HUES6 (cell line): ENCODE measurements at regions not wholly inside any gene's neighbourhood (a gene's known extent, or its start where the extent isn't known, plus 50 kb on each side); places are given as distances from the start of the nearest gene placed in this dataset.

ENCODE experiments used
- H3K27ac ChIP-seq: 2 replicates; pipeline ENCODE4 v1.7.0; 2013; ENCODE audit warnings: low read depth, mild to moderate bottlenecking, low read length, inconsistent platforms
- H3K27me3 ChIP-seq: 2 replicates; pipeline ENCODE4 v1.6.1; 2013; ENCODE audit warnings: low read length; ENCODE audit not compliant: control insufficient read depth, insufficient read depth
- H3K36me3 ChIP-seq: 2 replicates; pipeline ENCODE4 v1.6.1; 2013; ENCODE audit warnings: low read length; ENCODE audit not compliant: control insufficient read depth, insufficient read depth
- H3K4me1 ChIP-seq: 2 replicates; pipeline ENCODE4 v1.6.1; 2013; ENCODE audit warnings: low read length; ENCODE audit not compliant: control insufficient read depth, insufficient read depth
- H3K4me3 ChIP-seq: 2 replicates; pipeline ENCODE4 v1.5.1; 2013; ENCODE audit warnings: low read depth, low read length
- H3K9ac ChIP-seq: one replicate; pipeline ENCODE4 v1.6.1; 2013; ENCODE audit warnings: mild to moderate bottlenecking, low read length
- H3K9me3 ChIP-seq: 2 replicates; pipeline ENCODE4 v1.6.1; 2013; ENCODE audit warnings: low read depth, low read length; ENCODE audit not compliant: control insufficient read depth, insufficient read depth

DNA sequence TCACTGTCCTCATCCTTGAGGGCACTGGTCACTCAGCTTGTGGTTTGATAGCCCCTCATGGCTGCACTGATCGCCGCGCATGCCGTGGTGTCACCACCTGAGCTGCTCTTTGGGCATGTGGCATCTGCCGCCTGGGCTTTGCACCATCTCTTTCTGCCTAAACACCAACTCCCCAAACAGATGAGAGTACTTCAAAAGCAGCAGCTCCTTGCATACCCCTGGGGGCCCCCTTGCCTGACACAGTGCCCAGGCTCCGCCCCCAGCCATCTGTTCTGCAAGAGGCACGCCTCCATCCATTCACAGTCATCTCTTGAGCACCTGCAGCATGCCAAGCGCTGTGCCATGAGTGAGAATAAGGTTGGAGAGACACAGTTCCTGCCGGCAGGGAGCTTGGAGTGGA is 104.5 kb upstream of the B3GAT1 start:
- no peak overlapping the region for H3K27ac ChIP-seq
- no peak overlapping the region for H3K4me3 ChIP-seq
- no peaks in the 10 kb centered on the region for H3K36me3 ChIP-seq
- H3K4me1 ChIP-seq = no peaks in the 10 kb centered on the region
- H3K27me3 ChIP-seq = peaks cover 6% of the 10 kb centered on the region
- H3K9ac ChIP-seq = no peak overlapping the region
- H3K9me3 ChIP-seq = no peaks in the 10 kb centered on the region

DNA sequence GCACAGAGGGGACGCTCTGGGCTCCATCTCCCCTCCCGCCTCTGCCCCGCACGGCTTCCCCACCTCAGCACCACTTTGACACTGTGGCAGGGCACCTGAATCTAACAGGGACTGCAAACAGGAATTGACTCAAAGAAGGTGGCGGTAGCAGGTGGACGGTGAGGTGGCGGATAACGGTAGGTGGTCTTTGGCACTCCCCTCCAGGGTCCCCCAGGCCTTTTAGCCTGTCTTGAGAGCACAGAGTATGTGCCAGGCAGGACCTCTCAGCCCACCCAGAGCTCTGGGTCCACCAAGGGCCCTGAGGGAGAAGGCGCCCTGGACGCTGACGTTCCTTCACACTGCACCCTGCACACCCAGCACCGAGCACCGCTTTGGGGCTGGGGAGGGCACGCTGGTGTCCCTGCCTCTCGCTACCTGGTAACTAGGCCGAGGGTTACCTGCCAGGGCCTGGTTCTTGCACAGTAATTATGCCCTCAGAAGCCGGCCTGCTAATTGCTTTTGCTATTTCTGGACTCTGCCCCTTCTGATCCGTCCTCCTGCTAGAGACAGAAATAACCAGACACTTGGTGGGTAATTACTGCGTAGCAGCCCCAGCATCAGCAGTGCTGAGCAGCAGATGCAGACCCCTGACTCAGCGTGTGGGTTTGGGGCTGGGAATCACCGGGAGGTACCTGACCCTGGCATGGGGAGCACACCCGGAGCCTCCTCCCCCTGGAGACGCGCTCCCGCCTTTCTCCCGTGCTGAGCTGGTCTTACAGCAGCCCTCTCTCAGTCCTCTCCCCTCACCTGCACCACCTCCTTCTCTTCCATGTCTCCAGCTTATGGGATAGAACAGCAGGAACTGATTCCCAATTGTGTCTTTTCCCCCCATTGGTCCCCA is 103.3 kb upstream of the B3GAT1 start:
- Histone ChIP-seq H3K27me3 (peaks cover 13% of the 10 kb centered on the region), H3K36me3 (no peaks in the 10 kb centered on the region), H3K9ac (no peak overlapping the region), H3K27ac (no peak overlapping the region), H3K4me3 (no peak overlapping the region), H3K9me3 (no peaks in the 10 kb centered on the region), H3K4me1 (no peaks in the 10 kb centered on the region)

DNA sequence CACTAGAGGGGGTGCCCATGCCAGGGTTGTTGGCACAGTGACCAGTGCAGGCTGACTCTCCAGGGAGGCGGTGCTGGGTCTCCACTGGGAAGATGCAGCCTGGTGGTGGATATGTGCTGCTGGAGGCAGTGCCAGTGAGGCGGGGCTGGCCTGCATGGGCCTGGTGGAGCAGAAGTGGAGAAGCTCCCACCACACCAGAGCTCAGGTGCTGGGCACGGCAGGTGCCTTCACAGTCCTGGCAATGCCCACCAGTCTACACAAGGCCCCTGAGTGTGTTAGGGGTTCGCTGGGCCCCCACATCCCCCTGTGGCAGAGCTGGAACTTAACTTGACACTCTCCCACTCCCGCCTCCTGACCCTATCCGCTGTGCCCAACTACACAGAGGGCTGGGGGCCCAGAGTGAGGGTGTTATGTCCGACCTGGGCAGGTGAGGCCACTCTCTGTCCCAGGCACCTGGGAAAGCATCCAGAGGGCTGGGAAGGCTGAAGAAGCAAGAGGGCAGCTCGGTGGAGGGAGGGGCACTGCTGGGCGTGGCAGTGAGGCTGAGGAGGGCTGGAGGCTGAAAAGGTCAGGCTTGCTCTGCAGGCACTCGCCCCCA is 102.4 kb upstream of the B3GAT1 start:
- Histone ChIP-seq H3K27me3 (peaks cover 13% of the 10 kb centered on the region), H3K36me3 (no peaks in the 10 kb centered on the region), H3K27ac (no peak overlapping the region), H3K4me3 (no peak overlapping the region), H3K4me1 (no peaks in the 10 kb centered on the region), H3K9ac (no peak overlapping the region), H3K9me3 (no peaks in the 10 kb centered on the region)

DNA sequence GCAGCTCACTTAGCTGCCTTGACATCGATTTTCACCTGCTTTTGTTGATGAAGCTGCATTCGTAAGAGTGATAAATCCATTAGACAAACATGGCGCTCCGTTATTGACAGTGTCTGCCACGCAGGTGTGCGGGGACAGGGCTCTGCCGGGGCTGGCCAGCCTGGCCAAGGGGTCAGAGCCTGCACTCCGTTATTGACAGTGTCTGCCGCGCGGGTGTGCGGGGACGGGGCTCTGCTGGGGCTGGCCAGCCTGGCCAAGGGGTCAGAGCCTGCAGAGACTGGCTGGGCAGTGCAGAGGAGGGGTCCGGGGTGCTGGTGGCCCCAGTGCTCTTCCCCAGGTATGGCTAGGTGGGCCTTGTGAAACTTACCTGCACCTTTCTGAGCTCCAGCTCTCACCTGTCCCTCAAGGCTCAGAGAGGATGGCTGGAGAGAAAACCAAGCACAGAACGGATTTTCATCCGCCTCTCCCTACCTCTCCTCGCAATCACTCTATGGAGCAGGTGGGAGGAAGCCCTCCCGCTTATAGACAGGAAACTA is 101.6 kb upstream of the B3GAT1 start:
- no peak overlapping the region for H3K4me3 ChIP-seq
- H3K27ac ChIP-seq = no peak overlapping the region
- no peaks in the 10 kb centered on the region for H3K4me1 ChIP-seq
- H3K27me3 ChIP-seq = peaks cover 13% of the 10 kb centered on the region
- H3K9me3 ChIP-seq = no peaks in the 10 kb centered on the region
- no peak overlapping the region for H3K9ac ChIP-seq
- H3K36me3 ChIP-seq = no peaks in the 10 kb centered on the region

DNA sequence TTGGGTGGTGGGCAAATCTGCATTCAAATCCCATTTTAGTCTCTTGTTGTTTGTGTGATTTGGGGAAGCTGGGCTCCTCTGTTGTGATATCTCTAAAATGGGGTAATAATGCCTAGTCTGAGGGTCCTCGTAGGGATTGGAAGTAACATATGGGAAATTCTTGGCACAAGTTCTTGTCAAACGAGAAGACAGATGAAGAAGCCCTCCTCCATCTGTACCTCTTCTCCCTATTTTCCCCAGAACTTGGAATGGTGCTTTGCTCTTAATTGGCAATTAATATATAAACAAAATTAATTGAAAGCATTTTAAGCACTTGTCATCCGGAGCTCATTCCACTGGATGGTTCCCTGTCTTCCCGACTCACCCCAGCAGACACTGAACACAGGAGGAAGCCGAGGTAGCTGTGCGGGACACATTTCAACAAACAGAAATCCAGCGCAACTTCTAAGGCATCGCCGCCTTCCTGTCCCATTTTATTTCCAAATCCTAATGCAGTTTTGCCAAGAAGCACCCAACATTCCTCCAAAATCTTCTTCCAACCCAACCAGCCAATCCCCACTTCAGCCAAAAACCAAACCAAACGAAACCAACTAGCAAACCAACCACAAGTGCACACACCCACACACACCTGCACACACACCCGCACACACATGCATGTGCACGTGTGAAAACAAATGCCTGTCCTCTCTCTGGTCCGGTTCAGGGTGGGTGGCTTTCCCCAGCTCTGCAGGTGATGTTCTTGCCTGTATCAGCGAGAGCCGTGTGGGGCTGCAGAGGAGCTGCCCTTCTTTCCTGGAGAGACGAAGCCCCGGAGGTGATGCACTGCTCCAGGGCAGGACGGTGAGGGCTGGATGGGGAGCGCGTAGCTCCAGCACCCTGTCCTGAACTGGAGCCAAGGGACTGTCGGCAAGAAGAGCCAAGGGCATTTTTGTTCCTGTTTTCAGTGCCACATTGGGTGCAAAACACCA is 100.8 kb upstream of the B3GAT1 start:
- Histone ChIP-seq H3K4me1 (no peaks in the 10 kb centered on the region), H3K27ac (no peak overlapping the region), H3K9ac (no peak overlapping the region), H3K27me3 (peaks cover 13% of the 10 kb centered on the region), H3K36me3 (no peaks in the 10 kb centered on the region), H3K4me3 (no peak overlapping the region), H3K9me3 (no peaks in the 10 kb centered on the region)

DNA sequence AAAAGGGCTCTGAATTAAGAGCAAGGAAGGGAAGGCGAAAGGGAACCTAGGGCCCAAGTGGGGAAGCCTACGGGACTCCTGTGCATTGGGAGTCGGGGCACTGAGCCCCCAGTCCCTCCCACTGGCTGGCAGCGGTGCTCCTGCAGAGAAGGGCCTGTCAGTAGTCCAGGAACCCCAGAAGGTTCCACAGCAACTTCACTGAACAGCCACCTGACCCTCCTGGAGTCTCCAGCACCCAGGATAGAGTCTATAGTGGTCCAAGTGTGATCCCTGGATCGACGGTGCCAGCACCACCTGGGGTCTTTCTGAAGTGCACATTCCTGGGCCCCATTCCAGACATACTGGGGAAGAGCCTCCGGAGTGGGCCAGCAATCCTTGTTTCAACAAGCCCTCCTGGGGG is 100.0 kb upstream of the B3GAT1 start:
- H3K36me3 ChIP-seq = no peaks in the 10 kb centered on the region
- no peak overlapping the region for H3K4me3 ChIP-seq
- no peak overlapping the region for H3K27ac ChIP-seq
- no peak overlapping the region for H3K9ac ChIP-seq
- no peaks in the 10 kb centered on the region for H3K4me1 ChIP-seq
- peaks cover 13% of the 10 kb centered on the region for H3K27me3 ChIP-seq
- H3K9me3 ChIP-seq = no peaks in the 10 kb centered on the region

DNA sequence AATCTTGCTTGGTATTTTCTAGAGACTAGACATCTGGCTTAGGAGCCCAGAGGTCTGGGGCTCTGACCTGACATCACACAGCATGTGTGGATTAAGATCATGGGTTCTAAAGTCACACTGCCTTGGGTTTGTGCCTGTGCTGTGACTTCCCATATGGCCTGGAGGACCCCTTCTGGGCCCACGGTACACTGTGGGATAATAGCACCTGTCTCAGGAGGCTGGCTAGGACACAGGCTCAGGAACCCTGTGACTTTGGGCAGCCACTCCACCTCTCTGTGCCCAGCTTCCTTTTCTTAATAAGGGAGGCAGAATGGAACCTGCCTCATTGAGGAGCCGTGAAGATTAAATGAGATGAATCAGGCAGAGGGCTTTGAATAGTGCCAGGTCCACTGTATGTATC is 99.2 kb upstream of the B3GAT1 start:
- Histone ChIP-seq H3K36me3 (no peaks in the 10 kb centered on the region), H3K9me3 (no peaks in the 10 kb centered on the region), H3K9ac (no peak overlapping the region), H3K4me3 (no peak overlapping the region), H3K27me3 (peaks cover 13% of the 10 kb centered on the region), H3K27ac (no peak overlapping the region), H3K4me1 (no peaks in the 10 kb centered on the region)

DNA sequence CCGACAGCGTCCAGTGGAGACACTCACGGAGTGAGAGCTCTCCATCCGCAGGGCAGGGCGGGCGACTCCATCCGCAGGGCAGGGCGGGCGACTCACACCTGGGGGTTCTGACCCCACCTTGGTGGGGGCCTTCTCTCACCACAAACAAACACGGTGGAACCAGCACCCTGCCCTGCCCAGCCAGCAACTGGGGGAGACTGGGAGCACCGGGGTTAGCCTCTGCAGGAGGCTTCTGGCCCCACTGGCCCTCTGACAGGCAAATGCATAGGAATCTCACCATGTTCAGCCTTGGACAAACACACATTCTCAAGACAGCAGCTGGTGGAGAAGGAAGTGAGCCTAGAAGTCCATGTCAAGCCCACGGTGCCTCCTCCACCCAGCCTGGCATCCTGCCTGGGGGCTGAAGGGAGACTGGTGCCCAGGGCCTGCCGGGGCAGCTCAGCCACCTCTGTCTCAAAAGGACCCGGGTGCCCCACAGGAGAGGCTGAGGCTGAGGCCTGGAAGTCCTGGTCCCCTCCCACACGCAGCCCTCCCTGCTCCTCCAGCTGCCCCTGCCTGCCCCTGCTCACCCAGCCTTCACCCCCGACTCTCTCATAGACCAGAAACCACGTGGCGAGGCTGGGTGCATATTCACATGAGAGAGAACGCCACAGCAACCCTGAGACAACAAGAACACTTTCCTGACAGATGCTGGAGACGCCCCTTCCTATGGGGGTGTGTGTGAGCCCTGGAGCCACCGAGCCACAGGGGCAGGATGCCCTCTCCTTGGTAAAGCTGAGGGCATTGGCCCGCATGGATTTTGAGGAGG is 98.4 kb upstream of the B3GAT1 start:
- H3K27ac ChIP-seq = no peak overlapping the region
- peaks cover 13% of the 10 kb centered on the region for H3K27me3 ChIP-seq
- H3K4me1 ChIP-seq = no peaks in the 10 kb centered on the region
- no peak overlapping the region for H3K9ac ChIP-seq
- no peaks in the 10 kb centered on the region for H3K9me3 ChIP-seq
- no peak overlapping the region for H3K4me3 ChIP-seq
- no peaks in the 10 kb centered on the region for H3K36me3 ChIP-seq

DNA sequence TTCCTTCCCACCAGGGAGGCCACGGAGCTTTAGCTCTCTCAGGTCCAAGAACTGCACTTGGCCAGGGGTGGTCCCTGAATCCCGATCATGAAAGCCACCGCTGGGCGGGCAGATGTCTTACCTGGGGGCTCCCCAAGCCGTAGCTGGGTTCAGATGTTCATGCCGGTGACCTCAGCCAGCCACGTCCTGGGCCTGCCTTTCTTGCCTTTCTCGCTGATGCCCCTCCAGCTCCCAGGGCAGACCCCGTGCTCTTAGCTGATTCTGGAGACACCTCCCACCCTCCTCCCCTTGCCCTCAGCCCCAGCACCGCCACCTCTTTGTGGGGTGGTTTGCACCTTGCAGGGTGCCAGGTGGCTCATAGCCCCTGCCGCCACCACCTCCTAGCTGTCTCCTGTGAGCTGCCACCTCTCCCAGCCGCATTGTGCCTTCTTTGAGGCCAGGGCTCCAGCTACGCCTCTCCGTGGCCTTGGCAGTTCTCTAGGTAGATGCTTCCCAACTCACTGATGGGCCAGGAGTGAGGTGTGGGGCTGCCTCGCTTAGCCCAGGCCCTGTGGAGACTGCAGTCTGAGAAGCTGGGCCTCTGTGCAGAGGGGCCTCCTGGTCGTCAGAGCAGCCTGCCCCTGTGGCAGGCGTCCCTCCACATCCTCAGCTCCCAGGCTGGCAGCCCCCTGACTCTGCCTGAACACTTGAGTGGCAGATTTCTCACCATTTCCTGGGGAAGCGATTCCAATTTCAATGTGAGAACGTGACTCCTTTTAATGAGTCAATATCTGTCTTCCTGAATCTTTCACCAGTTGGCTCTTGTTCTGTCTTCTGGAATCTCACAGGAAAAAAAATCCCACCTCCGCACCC is 97.6 kb upstream of the B3GAT1 start:
- no peak overlapping the region for H3K9ac ChIP-seq
- 0 out of 2 replicates have a peak, but pooled peaks cover 2% of the 10 kb centered on the region for H3K4me1 ChIP-seq
- H3K4me3 ChIP-seq = no peak overlapping the region
- H3K9me3 ChIP-seq = no peaks in the 10 kb centered on the region
- peaks cover 13% of the 10 kb centered on the region for H3K27me3 ChIP-seq
- no peaks in the 10 kb centered on the region for H3K36me3 ChIP-seq
- no peak overlapping the region for H3K27ac ChIP-seq
